ENCODE measurements at regions not wholly inside any gene's neighbourhood (a gene's known extent, or its start where the extent isn't known, plus 50 kb on each side); places are given as distances from the start of the nearest gene placed in this dataset.

DNA sequence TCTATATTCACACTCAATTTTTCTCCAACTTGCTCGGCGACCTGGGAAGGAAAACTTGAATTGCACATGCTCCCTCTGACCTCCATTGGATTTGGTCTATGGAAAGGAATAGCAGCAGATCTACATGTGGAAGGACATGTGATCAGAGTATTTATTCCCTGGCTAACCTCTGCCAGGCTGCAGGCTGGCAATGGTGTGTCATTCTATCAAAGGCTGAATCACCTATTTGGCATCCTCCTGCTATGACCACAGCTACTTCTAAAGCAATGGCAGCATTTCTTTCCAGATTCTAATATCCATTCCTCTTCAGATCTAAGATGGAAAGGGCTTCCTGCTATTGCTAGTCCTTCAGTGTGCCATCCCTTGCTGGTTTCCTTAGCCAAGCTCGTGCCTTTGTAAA is 144.3 kb upstream of the FREM2 start:
- no peaks in the 10 kb centered on the region for H3K9me3 ChIP-seq (ENCODE audit: low read length)
- no peaks in the 10 kb centered on the region for H3K4me1 ChIP-seq (ENCODE audit: insufficient read depth, low read length, poor library complexity, severe bottlenecking)
- intact Hi-C loops (cut with micrococcal nuclease; ENCODE audit: unreplicated experiment): no loop called here
- DNase-seq (ENCODE audit: low spot score): no peak
- ChIA-PET POLR2A (no interaction called here), CTCF (ENCODE audit: unreplicated experiment) (no interaction called here)
- no TSS peak for BruUV-seq (replicated peaks)
- no peak overlapping the region for H2AFZ ChIP-seq (ENCODE audit: low read length)
- no peaks in the 10 kb centered on the region for H4K20me1 ChIP-seq (ENCODE audit: insufficient read depth, low read length)
- no peaks in the 10 kb centered on the region for H3K36me3 ChIP-seq (ENCODE audit: insufficient read depth, low read length)
- no peak overlapping the region for H3K4me3 ChIP-seq (ENCODE audit: low read depth, low read length, poor library complexity, severe bottlenecking)
- TF ChIP-seq, protein P1, sequence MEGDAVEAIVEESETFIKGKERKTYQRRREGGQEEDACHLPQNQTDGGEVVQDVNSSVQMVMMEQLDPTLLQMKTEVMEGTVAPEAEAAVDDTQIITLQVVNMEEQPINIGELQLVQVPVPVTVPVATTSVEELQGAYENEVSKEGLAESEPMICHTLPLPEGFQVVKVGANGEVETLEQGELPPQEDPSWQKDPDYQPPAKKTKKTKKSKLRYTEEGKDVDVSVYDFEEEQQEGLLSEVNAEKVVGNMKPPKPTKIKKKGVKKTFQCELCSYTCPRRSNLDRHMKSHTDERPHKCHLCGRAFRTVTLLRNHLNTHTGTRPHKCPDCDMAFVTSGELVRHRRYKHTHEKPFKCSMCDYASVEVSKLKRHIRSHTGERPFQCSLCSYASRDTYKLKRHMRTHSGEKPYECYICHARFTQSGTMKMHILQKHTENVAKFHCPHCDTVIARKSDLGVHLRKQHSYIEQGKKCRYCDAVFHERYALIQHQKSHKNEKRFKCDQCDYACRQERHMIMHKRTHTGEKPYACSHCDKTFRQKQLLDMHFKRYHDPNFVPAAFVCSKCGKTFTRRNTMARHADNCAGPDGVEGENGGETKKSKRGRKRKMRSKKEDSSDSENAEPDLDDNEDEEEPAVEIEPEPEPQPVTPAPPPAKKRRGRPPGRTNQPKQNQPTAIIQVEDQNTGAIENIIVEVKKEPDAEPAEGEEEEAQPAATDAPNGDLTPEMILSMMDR (conservative IDR thresholded peaks at IDR 0.05; ENCODE audit: low read length): no peak
- TF ChIP-seq EZH2phosphoT487 (IDR thresholded peaks at IDR 0.05; ENCODE audit: borderline replicate concordance, low read depth, low read length): no peak
- no peak overlapping the region for H3K27ac ChIP-seq (ENCODE audit: low read depth, low read length, poor library complexity, severe bottlenecking)
- no peak overlapping the region for H3K4me2 ChIP-seq (ENCODE audit: low read length)
- no peaks in the 10 kb centered on the region for H3K79me2 ChIP-seq (ENCODE audit: insufficient read depth, low read depth, low read length)
- H3K9me2 ChIP-seq (ENCODE audit: insufficient read depth, low read length): no peaks in the 10 kb centered on the region

GRCh38 chr13:38543561-38543960 is 143.3 kb upstream of the FREM2 start:
- no peaks in the 10 kb centered on the region for H3K79me2 ChIP-seq (ENCODE audit: insufficient read depth, low read depth, low read length)
- no peaks in the 10 kb centered on the region for H3K9me2 ChIP-seq (ENCODE audit: insufficient read depth, low read length)
- H3K4me1 ChIP-seq (ENCODE audit: insufficient read depth, low read length, poor library complexity, severe bottlenecking): no peaks in the 10 kb centered on the region
- intact Hi-C loops (cut with micrococcal nuclease; ENCODE audit: unreplicated experiment): no loop called here
- no peak overlapping the region for H3K4me3 ChIP-seq (ENCODE audit: low read depth, low read length, poor library complexity, severe bottlenecking)
- H4K20me1 ChIP-seq (ENCODE audit: insufficient read depth, low read length): no peaks in the 10 kb centered on the region
- POLR2A ChIA-PET: interaction anchor here (0.7 kb wide), 2 partner anchors 280 to 460 kb away, joined by 3 read pairs; no protein-coding TSS in a partner anchor
- BruUV-seq (replicated peaks): no TSS peak
- no peaks in the 10 kb centered on the region for H3K36me3 ChIP-seq (ENCODE audit: insufficient read depth, low read length)
- TF ChIP-seq, protein P1 (conservative IDR thresholded peaks at IDR 0.05; ENCODE audit: low read length): no peak
- TF ChIP-seq EZH2phosphoT487 (IDR thresholded peaks at IDR 0.05; ENCODE audit: borderline replicate concordance, low read depth, low read length): no peak
- H2AFZ ChIP-seq (ENCODE audit: low read length): no peak overlapping the region
- DNase-seq (ENCODE audit: low spot score): no peak
- H3K4me2 ChIP-seq (ENCODE audit: low read length): no peak overlapping the region
- H3K9me3 ChIP-seq (ENCODE audit: low read length): no peaks in the 10 kb centered on the region
- H3K27ac ChIP-seq (ENCODE audit: low read depth, low read length, poor library complexity, severe bottlenecking): no peak overlapping the region
- CTCF ChIA-PET (ENCODE audit: unreplicated experiment): no interaction called here

DNA sequence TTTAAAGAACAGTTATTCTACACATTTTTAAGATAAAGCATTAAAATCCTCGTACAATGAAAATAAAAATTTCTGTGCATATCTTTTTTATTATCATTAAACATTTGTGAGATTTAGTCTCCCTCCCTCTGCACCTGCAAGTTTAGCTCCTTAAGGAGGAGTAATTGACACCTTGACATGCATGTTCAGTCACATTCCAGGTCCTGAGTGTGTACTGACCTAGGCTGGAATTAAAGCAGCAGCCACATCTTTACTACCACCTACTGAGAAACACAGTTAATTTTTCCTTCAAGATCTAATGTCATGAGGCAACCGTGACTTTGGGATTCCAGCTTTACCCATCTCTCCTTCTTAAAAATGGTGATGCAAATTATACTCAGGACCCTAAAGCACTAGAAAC is 123.1 kb upstream of the FREM2 start:
- CTCF ChIA-PET (ENCODE audit: unreplicated experiment): no interaction called here
- intact Hi-C loops (cut with micrococcal nuclease; ENCODE audit: unreplicated experiment): no loop called here
- BruUV-seq (replicated peaks): no TSS peak

More for the DNA sequence above, 123.1 kb upstream of the FREM2 start:
- Histone ChIP-seq H3K79me2 (ENCODE audit: insufficient read depth, low read depth, low read length) (no peaks in the 10 kb centered on the region), H3K36me3 (ENCODE audit: insufficient read depth, low read length) (no peaks in the 10 kb centered on the region), H3K4me3 (ENCODE audit: low read depth, low read length, poor library complexity, severe bottlenecking) (no peak overlapping the region), H3K9me3 (ENCODE audit: low read length) (no peaks in the 10 kb centered on the region), H4K20me1 (ENCODE audit: insufficient read depth, low read length) (no peaks in the 10 kb centered on the region), H3K4me2 (ENCODE audit: low read length) (no peak overlapping the region), H2AFZ (ENCODE audit: low read length) (no peak overlapping the region), H3K27ac (ENCODE audit: low read depth, low read length, poor library complexity, severe bottlenecking) (no peak overlapping the region), H3K9me2 (ENCODE audit: insufficient read depth, low read length) (no peaks in the 10 kb centered on the region), H3K4me1 (ENCODE audit: insufficient read depth, low read length, poor library complexity, severe bottlenecking) (no peaks in the 10 kb centered on the region)
- no peak for DNase-seq (ENCODE audit: low spot score)
- POLR2A ChIA-PET: no interaction called here
- TF ChIP-seq, protein P1 (conservative IDR thresholded peaks at IDR 0.05; ENCODE audit: low read length): no peak
- no peak for TF ChIP-seq EZH2phosphoT487 (IDR thresholded peaks at IDR 0.05; ENCODE audit: borderline replicate concordance, low read depth, low read length)

All from OCI-LY7 (cell line).